Sigmoid colon (tissue), 4 donors: ENCODE measurements at regions not wholly inside any gene's neighbourhood (a gene's known extent, or its start where the extent isn't known, plus 50 kb on each side); places are given as distances from the start of the nearest gene placed in this dataset.

Source experiments
- POLR2AphosphoS5 ChIP-seq, 4 donors: sonication (generic); formaldehyde crosslinking; IDR thresholded peaks; one replicate each; pipeline ENCODE4 v1.6.1; 2017; ENCODE audit warnings: antibody characterized with exemption in 4 of 4
- TF ChIP-seq, protein P1 (sequence below), 4 experiments: fragments of 450-650 bp in 3 of 4; fragments of 200-600 bp in 1 of 4; IDR thresholded peaks; one replicate each; pipeline ENCODE4 v1.5.1; 2016 to 2019; ENCODE audit warnings: antibody characterized with exemption in 4 of 4, mild to moderate bottlenecking in 3 of 4, moderate library complexity in 2 of 4

DNA sequence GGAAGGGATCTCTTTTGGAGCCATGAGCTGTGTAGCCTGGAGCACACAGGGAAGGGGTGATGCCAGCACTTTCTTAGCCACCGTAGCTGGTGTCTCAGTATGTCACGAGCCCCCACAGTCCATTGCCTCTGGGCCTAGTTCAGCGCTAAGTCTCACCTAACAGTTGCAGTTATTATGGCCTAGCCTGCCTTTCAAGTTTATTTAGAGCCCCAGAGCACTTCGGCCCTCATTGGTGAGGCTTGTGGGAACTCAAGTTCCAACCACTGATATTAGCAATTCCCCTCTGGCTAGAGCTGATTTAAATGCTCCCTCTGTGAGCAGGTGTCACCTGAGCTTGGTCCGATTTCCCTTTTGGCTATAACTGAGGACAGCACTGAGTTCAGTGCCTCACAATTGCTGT, 388.4 kb upstream of the MAOA start:
- TF ChIP-seq, protein P1, sequence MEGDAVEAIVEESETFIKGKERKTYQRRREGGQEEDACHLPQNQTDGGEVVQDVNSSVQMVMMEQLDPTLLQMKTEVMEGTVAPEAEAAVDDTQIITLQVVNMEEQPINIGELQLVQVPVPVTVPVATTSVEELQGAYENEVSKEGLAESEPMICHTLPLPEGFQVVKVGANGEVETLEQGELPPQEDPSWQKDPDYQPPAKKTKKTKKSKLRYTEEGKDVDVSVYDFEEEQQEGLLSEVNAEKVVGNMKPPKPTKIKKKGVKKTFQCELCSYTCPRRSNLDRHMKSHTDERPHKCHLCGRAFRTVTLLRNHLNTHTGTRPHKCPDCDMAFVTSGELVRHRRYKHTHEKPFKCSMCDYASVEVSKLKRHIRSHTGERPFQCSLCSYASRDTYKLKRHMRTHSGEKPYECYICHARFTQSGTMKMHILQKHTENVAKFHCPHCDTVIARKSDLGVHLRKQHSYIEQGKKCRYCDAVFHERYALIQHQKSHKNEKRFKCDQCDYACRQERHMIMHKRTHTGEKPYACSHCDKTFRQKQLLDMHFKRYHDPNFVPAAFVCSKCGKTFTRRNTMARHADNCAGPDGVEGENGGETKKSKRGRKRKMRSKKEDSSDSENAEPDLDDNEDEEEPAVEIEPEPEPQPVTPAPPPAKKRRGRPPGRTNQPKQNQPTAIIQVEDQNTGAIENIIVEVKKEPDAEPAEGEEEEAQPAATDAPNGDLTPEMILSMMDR (IDR thresholded peaks at IDR 0.05) = no peak
- no peak for TF ChIP-seq POLR2AphosphoS5 (IDR thresholded peaks at IDR 0.05)
